ENCODE measurements at regions not wholly inside any gene's neighbourhood (a gene's known extent, or its start where the extent isn't known, plus 50 kb on each side); places are given as distances from the start of the nearest gene placed in this dataset.
A peak's percentile ranks its signal among the peaks of the same experiment; 100 is the strongest.

GRCh38 chr20:57902473-57902872 is 192.7 kb upstream of the PMEPA1 start:
- ChIA-PET CTCF (no interaction called here), POLR2A (no interaction called here), RAD21 (ENCODE audit: low non-redundant PET in 1 of 2, low total read pairs in 2 of 2, uncharacterized antibody in 2 of 2, unreplicated experiment in 2 of 2) (no interaction called here)
- intact Hi-C loops (cut with micrococcal nuclease): no loop called here
- H3K4me2 ChIP-seq (ENCODE audit: low read length): no peak overlapping the region
- BruUV-seq (replicated peaks): no TSS peak
- ATAC-seq: peak; percentile 63; the same call in 1 of the 2 replicates
- no peaks in the 10 kb centered on the region for H3K4me1 ChIP-seq (ENCODE audit: control insufficient read depth in 1 of 2, insufficient read depth in 2 of 2, low read length in 2 of 2)
- H3K4me3 ChIP-seq (replicated peaks in 1 of 2; ENCODE audit: low read depth in 1 of 2, low read length in 2 of 2): no peak overlapping the region
- H3K9ac ChIP-seq (ENCODE audit: low read length): no peak overlapping the region
- no peaks in the 10 kb centered on the region for H3K9me3 ChIP-seq (ENCODE audit: control insufficient read depth in 1 of 2, insufficient read depth in 1 of 2, low read depth in 1 of 2, low read length in 2 of 2)
- no peaks in the 10 kb centered on the region for H3K36me3 ChIP-seq (ENCODE audit: control insufficient read depth in 1 of 2, insufficient read depth in 2 of 2, low read length in 2 of 2)
- TF ChIP-seq EZH2phosphoT487 (IDR thresholded peaks at IDR 0.05; ENCODE audit: borderline replicate concordance): no peak
- 0 out of 6 replicates have a peak, but pooled peaks of 1 of the 3 experiments have one; percentile 3 for TF ChIP-seq CTCF (IDR thresholded peaks at IDR 0.05 in 2 of 3, conservative IDR thresholded peaks at IDR 0.05 in 1 of 3; ENCODE audit: borderline replicate concordance in 1 of 3, insufficient read depth in 1 of 3, low read depth in 2 of 3, low read length in 2 of 3)
- H3K27ac ChIP-seq (ENCODE audit: low read depth, low read length): no peak overlapping the region
- H3K79me2 ChIP-seq (ENCODE audit: insufficient read depth, low read length): no peaks in the 10 kb centered on the region
- DNase-seq (ENCODE audit: low read depth, low spot score): no peak
- no peaks in the 10 kb centered on the region for H3K9me2 ChIP-seq (ENCODE audit: insufficient read depth)
- no peaks in the 10 kb centered on the region for H4K20me1 ChIP-seq (ENCODE audit: insufficient read depth)
- H2AFZ ChIP-seq (ENCODE audit: low read depth, low read length, poor library complexity, severe bottlenecking): no peak overlapping the region
- peaks cover 45% of the 10 kb centered on the region for H3K27me3 ChIP-seq (ENCODE audit: insufficient read depth, low read length)

GRCh38 chr20:57901526-57901925 is 191.7 kb upstream of the PMEPA1 start:
- Histone ChIP-seq H3K4me2 (ENCODE audit: low read length) (no peak overlapping the region), H3K9me3 (ENCODE audit: control insufficient read depth in 1 of 2, insufficient read depth in 1 of 2, low read depth in 1 of 2, low read length in 2 of 2) (no peaks in the 10 kb centered on the region)
- POLR2A ChIA-PET: no interaction called here

More at GRCh38 chr20:57901526-57901925, 191.7 kb upstream of the PMEPA1 start:
- DNase-seq (ENCODE audit: low read depth, low spot score): no peak
- no peaks in the 10 kb centered on the region for H3K36me3 ChIP-seq (ENCODE audit: control insufficient read depth in 1 of 2, insufficient read depth in 2 of 2, low read length in 2 of 2)
- intact Hi-C loops (cut with micrococcal nuclease): no loop called here
- peaks cover 45% of the 10 kb centered on the region for H3K27me3 ChIP-seq (ENCODE audit: insufficient read depth, low read length)
- no peak overlapping the region for H3K27ac ChIP-seq (ENCODE audit: low read depth, low read length)
- H3K4me3 ChIP-seq (replicated peaks in 1 of 2; ENCODE audit: low read depth in 1 of 2, low read length in 2 of 2): no peak overlapping the region
- no peaks in the 10 kb centered on the region for H4K20me1 ChIP-seq (ENCODE audit: insufficient read depth)
- H3K9me2 ChIP-seq (ENCODE audit: insufficient read depth): no peaks in the 10 kb centered on the region
- no peak overlapping the region for H2AFZ ChIP-seq (ENCODE audit: low read depth, low read length, poor library complexity, severe bottlenecking)
- no peaks in the 10 kb centered on the region for H3K79me2 ChIP-seq (ENCODE audit: insufficient read depth, low read length)
- no peak overlapping the region for H3K9ac ChIP-seq (ENCODE audit: low read length)
- TF ChIP-seq FOSL1 (IDR thresholded peaks at IDR 0.05; ENCODE audit: low read depth) (no peak), EGR1 (IDR thresholded peaks at IDR 0.05; ENCODE audit: low read depth) (no peak), ZNF274 (IDR thresholded peaks at IDR 0.05; ENCODE audit: low read depth, low read length) (no peak), YY1 (IDR thresholded peaks at IDR 0.05; ENCODE audit: extremely low read depth, insufficient replicate concordance, low read depth, low read length) (no peak), ZFX (IDR thresholded peaks at IDR 0.05) (no peak), POLR2A (IDR thresholded peaks at IDR 0.05; ENCODE audit: borderline replicate concordance, extremely low read depth, insufficient read depth, insufficient read length) (no peak), EZH2 (IDR thresholded peaks at IDR 0.05) (no peak), SRF (IDR thresholded peaks at IDR 0.05; ENCODE audit: low read depth) (no peak), CBX3 (IDR thresholded peaks at IDR 0.05; ENCODE audit: low read depth) (no peak), ELF1 (IDR thresholded peaks at IDR 0.05; ENCODE audit: borderline replicate concordance, low read depth) (no peak), POLR2AphosphoS5 (IDR thresholded peaks at IDR 0.05; ENCODE audit: low read depth, low read length) (no peak)
- ATAC-seq: no peak
- H3K4me1 ChIP-seq (ENCODE audit: control insufficient read depth in 1 of 2, insufficient read depth in 2 of 2, low read length in 2 of 2): no peaks in the 10 kb centered on the region
- no TSS peak for BruUV-seq (replicated peaks)
- ChIA-PET CTCF (no interaction called here), RAD21 (ENCODE audit: low non-redundant PET in 1 of 2, low total read pairs in 2 of 2, uncharacterized antibody in 2 of 2, unreplicated experiment in 2 of 2) (no interaction called here)

All from HCT116 (cell line).